ENCODE measurements at regions not wholly inside any gene's neighbourhood (a gene's known extent, or its start where the extent isn't known, plus 50 kb on each side); places are given as distances from the start of the nearest gene placed in this dataset.
A peak's percentile ranks its signal among the peaks of the same experiment; 100 is the strongest.

DNA sequence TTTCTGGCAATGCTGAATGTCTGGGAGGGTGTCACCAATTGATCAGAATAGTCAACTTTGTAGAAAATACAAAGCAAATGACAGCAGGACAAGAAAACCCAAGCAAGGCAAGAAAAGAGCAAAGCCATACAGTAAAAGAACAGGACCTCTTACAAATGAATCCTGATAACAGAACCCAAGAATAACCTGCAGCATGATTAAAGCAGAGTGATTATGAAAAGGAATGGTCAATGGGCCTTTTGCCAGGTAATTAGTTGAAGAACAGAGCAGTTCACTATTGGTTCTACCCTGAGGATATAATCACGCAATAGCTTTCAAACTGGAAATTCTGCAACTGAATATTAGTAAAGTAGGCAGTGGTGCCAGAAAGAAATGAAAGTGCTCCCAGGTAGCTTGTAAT lies 319.8 kb downstream of the FRK start:
- no peaks in the 10 kb centered on the region for H3K36me3 Mint-ChIP-seq

GRCh38 chr6:115735610-115736009 lies 325.1 kb downstream of the FRK start:
- Mint-ChIP-seq H3K9me3 (peaks cover 0 to 10% (median 6%) of the 10 kb centered on the region in 9 donors), H3K36me3 (no peaks in the 10 kb centered on the region), H3K4me1 (no peaks in the 10 kb centered on the region), H3K4me3 (no peak overlapping the region), H3K27ac (no peak overlapping the region), H3K27me3 (peaks cover 0 to 5% (median 0%) of the 10 kb centered on the region in 5 donors)
- ATAC-seq (no peak), DNase-seq (no peak)
- POLR2A ChIA-PET, result no interaction called here

More for the DNA sequence above, 319.8 kb downstream of the FRK start:
- H3K4me1 Mint-ChIP-seq, result no peaks in the 10 kb centered on the region
- no peak overlapping the region for H3K4me3 Mint-ChIP-seq
- no peak overlapping the region for H3K27ac Mint-ChIP-seq
- no peaks in the 10 kb centered on the region for H3K27me3 Mint-ChIP-seq
- POLR2A ChIA-PET, result no interaction called here
- ATAC-seq, result no peak
- no peak for DNase-seq
- peaks cover 0 to 21% (median 11%) of the 10 kb centered on the region in 9 donors for H3K9me3 Mint-ChIP-seq

DNA sequence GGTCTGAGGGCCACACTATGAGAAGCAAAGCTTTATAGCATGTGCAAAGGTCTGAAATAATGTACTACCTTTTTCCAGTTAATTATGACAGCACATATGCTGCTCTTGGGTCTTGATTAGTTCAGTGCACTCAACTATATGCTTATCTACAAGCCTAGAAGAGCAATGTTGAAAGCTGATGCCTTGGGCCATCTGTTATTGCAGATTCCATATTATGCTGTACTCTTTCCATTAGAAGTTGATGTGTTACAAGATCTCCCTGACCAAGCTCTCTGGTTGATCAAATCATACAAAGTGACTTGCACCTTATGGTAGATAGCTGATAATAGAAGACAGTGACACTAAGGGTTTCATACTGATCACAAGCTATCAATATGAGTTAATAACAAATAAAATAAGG lies 327.3 kb downstream of the FRK start:
- Mint-ChIP-seq H3K27ac (no peak overlapping the region), H3K4me1 (no peaks in the 10 kb centered on the region), H3K36me3 (no peaks in the 10 kb centered on the region), H3K27me3 (peaks cover 0 to 5% (median 0%) of the 10 kb centered on the region in 5 donors), H3K9me3 (peaks cover 0 to 11% (median 7%) of the 10 kb centered on the region in 9 donors), H3K4me3 (no peak overlapping the region)
- POLR2A ChIA-PET, result no interaction called here
- no peak for DNase-seq
- ATAC-seq, result no peak

DNA sequence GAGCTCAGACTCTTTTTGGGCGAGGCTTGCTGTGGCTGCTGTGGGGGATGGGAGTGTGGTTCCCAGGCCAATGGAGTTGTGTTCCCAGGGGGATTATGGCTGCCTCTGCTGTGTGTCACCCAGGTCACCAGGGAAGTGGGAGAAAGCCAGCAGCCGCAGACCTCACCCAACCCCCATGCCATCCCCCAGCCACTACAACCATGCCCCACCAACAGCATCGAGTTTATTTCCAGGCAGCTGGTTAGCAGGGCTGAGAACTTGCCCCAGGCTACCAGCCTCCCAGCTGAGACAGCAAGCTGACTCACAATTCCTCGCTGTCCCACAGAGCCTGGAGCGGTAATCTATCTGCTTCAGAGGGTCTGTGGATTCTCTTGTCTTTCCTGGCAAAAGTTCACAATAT lies 331.7 kb downstream of the FRK start:
- DNase-seq (no peak), ATAC-seq (no peak)
- H3K36me3 Mint-ChIP-seq, result no peaks in the 10 kb centered on the region
- peaks cover 0 to 8% (median 0%) of the 10 kb centered on the region in 5 donors for H3K27me3 Mint-ChIP-seq
- H3K4me1 Mint-ChIP-seq, result no peaks in the 10 kb centered on the region
- H3K9me3 Mint-ChIP-seq, result peaks cover 0 to 14% (median 7%) of the 10 kb centered on the region in 9 donors
- H3K4me3 Mint-ChIP-seq, result no peak overlapping the region
- POLR2A ChIA-PET, result no interaction called here
- no peak overlapping the region for H3K27ac Mint-ChIP-seq

DNA sequence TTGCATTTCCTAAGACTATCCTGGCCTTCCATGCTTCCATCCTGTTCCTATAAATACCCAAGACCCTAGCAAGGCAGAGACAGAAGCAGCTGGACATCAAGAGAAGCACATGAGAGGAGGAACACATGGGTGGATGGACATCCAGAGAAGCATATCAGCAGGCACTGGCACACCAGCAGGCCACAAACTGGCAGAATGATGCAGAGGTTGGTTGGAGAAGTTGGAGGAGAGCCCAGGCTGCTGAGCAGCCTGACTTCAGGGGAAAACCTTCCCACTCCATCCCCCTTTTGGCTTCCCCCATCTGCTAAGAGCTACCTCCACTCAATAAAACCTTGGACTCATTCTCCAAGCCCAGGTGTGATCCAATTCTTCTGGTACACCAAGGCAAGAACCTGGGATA lies 332.5 kb downstream of the FRK start:
- H3K27me3 Mint-ChIP-seq, result peaks cover 0 to 8% (median 0%) of the 10 kb centered on the region in 5 donors
- ATAC-seq, result no peak
- DNase-seq, result no peak
- H3K27ac Mint-ChIP-seq, result no peak overlapping the region
- H3K9me3 Mint-ChIP-seq, result peaks cover 0 to 20% (median 7%) of the 10 kb centered on the region in 9 donors
- no peaks in the 10 kb centered on the region for H3K36me3 Mint-ChIP-seq
- no peaks in the 10 kb centered on the region for H3K4me1 Mint-ChIP-seq
- H3K4me3 Mint-ChIP-seq, result no peak overlapping the region
- POLR2A ChIA-PET, result no interaction called here

DNA sequence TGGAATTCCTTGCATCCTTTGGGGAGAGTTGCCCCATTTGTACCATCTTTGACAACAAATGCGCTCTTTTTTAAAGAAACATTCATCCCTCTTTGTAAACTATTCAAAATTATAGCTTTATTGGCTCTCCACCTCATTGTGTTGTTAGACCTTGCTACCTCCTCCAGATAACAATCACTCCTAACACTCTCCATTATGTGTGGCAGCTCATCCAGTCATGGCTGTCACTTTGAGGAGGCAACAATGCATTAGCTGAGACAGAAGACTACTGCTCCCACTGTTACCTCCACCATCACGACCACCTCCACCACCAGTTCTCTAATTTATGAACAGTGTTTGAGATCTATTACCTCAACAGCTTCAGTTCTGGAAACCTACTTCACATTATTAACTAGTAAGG lies 339.1 kb downstream of the FRK start:
- no peak overlapping the region for H3K4me3 Mint-ChIP-seq
- no peak overlapping the region for H3K27ac Mint-ChIP-seq
- H3K4me1 Mint-ChIP-seq, result no peaks in the 10 kb centered on the region
- H3K9me3 Mint-ChIP-seq, result peaks cover 0 to 20% (median 4%) of the 10 kb centered on the region in 9 donors
- H3K27me3 Mint-ChIP-seq, result peaks cover 0 to 2% (median 0%) of the 10 kb centered on the region in 5 donors
- no peaks in the 10 kb centered on the region for H3K36me3 Mint-ChIP-seq
- no peak for ATAC-seq
- DNase-seq, result no peak
- POLR2A ChIA-PET, result no interaction called here

DNA sequence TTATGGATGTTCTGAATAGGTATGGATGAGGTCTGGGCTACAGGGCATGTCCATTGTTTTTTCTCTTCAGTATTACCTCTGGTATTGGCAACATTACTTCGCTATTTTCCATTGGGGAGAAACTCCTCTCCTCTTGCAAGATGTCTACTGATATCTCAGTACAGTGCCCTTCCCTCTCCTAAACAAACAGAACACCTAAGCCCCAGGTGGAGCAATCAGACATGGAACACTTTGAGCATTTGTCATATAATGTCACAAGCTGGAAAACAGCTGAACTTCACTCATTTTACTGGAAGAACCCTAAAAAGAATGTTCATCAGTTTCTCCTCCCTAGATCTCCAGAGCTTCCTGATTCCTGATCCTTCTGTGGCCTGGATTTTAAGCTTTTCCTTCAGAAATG lies 339.8 kb downstream of the FRK start:
- no peak overlapping the region for H3K4me3 Mint-ChIP-seq
- peaks cover 0 to 2% (median 0%) of the 10 kb centered on the region in 5 donors for H3K27me3 Mint-ChIP-seq
- no peaks in the 10 kb centered on the region for H3K4me1 Mint-ChIP-seq
- no peak overlapping the region for H3K27ac Mint-ChIP-seq
- ATAC-seq, result no peak
- H3K9me3 Mint-ChIP-seq, result peaks cover 0 to 20% (median 4%) of the 10 kb centered on the region in 9 donors
- POLR2A ChIA-PET, result no interaction called here
- H3K36me3 Mint-ChIP-seq, result no peaks in the 10 kb centered on the region
- DNase-seq, result no peak

DNA sequence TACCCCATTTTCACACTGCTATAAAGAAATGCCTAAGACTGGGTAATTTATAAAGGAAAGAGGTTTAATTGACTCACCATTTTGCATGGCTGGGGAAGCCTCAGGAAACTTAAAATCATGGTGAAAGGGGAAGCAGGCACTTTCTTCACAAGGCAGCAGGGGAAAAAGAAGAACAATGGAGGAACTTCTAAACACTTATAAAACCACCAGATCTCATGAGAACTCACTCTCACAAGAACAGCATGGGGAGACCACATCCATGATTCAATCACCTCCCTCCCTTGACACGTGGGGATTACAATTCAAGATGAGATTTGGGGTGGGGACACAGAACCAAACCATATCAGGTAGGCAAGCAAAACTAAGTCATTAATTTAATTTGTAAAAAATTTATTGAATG lies 343.2 kb downstream of the FRK start:
- Mint-ChIP-seq H3K4me1 (no peaks in the 10 kb centered on the region), H3K36me3 (no peaks in the 10 kb centered on the region), H3K9me3 (peaks cover 0 to 8% (median 0%) of the 10 kb centered on the region in 9 donors), H3K27me3 (no peaks in the 10 kb centered on the region), H3K27ac (no peak overlapping the region), H3K4me3 (no peak overlapping the region)
- DNase-seq (no peak), ATAC-seq (no peak)
- POLR2A ChIA-PET, result no interaction called here

DNA sequence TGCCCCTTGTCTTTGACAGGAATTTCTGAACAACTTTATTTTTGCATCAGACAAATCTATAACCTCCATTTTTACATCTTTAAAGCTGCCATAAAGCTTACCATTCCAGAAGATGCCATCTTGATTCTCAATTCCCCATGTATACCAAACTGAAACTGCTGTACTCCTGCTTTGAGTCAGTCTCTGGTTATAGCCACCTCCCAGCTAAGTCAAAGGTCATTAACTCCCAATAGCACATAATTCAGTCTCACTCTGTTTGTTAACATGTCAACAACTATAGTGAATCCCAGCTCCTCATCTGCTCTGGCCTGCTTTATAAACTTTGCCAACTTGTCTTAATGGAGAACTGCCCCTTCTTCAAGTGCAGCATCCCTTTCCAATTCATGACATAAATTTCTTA lies 343.6 kb downstream of the FRK start:
- Mint-ChIP-seq H3K27ac (no peak overlapping the region), H3K4me3 (no peak overlapping the region), H3K36me3 (no peaks in the 10 kb centered on the region), H3K4me1 (no peaks in the 10 kb centered on the region), H3K9me3 (peaks cover 0 to 8% (median 0%) of the 10 kb centered on the region in 9 donors), H3K27me3 (no peaks in the 10 kb centered on the region)
- no peak for DNase-seq
- POLR2A ChIA-PET, result no interaction called here
- ATAC-seq, result no peak

- Mint-ChIP-seq H3K36me3 (no peaks in the 10 kb centered on the region), H3K4me1 (no peaks in the 10 kb centered on the region), H3K4me3 (no peak overlapping the region), H3K27ac (no peak overlapping the region), H3K9me3 (peaks cover 0 to 4% (median 0%) of the 10 kb centered on the region in 9 donors), H3K27me3 (no peaks in the 10 kb centered on the region)
- no peak for DNase-seq
- POLR2A ChIA-PET, result no interaction called here
- ATAC-seq, result no peak
Measured at GRCh38 chr6:115712291-115712961, 348.3 kb downstream of the FRK start.

GRCh38 chr6:115708850-115709249 lies 351.8 kb downstream of the FRK start:
- peaks cover 0 to 10% (median 0%) of the 10 kb centered on the region in 9 donors for H3K9me3 Mint-ChIP-seq
- DNase-seq, result no peak
- POLR2A ChIA-PET, result no interaction called here
- H3K27me3 Mint-ChIP-seq, result no peaks in the 10 kb centered on the region
- H3K27ac Mint-ChIP-seq, result no peak overlapping the region
- no peaks in the 10 kb centered on the region for H3K4me1 Mint-ChIP-seq
- no peak overlapping the region for H3K4me3 Mint-ChIP-seq
- no peak for ATAC-seq
- H3K36me3 Mint-ChIP-seq, result no peaks in the 10 kb centered on the region

- H3K4me3 Mint-ChIP-seq, result no peak overlapping the region
- ATAC-seq (no peak), DNase-seq (no peak)
- peaks cover 0 to 22% (median 10%) of the 10 kb centered on the region in 9 donors for H3K9me3 Mint-ChIP-seq
- H3K36me3 Mint-ChIP-seq, result peaks cover 0 to 6% (median 0%) of the 10 kb centered on the region in 3 donors
- H3K4me1 Mint-ChIP-seq, result no peaks in the 10 kb centered on the region
- POLR2A ChIA-PET, result no interaction called here
- H3K27ac Mint-ChIP-seq, result peak overlapping the region in 1 of 10 donors; percentile 69
- H3K27me3 Mint-ChIP-seq, result no peaks in the 10 kb centered on the region
Measured at GRCh38 chr6:115706981-115707380, 353.7 kb downstream of the FRK start.

DNA sequence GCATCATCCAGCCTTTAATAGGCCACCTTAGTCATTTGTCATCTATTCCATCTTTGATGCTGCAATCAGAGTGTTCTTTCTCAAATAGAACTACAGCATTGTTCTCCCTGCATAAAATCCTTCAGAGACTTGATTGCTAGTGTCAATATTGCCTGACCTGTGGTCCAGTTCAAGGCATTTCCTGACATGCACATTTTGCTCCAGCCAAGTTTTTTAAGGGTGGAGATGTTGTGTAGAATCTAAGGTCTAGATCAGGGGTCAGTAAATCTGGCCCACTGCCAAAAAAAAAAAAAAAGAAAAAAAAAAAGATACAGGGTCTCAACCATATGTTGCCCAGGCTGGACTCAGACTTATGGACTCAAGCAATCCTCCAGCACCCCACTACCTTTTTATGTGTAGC lies 354.4 kb downstream of the FRK start:
- Mint-ChIP-seq H3K4me3 (no peak overlapping the region), H3K27ac (no peak overlapping the region), H3K9me3 (peaks cover 0 to 25% (median 11%) of the 10 kb centered on the region in 9 donors), H3K27me3 (no peaks in the 10 kb centered on the region), H3K4me1 (no peaks in the 10 kb centered on the region), H3K36me3 (peaks cover 0 to 6% (median 0%) of the 10 kb centered on the region in 3 donors)
- ATAC-seq (no peak), DNase-seq (no peak)
- POLR2A ChIA-PET, result no interaction called here

DNA sequence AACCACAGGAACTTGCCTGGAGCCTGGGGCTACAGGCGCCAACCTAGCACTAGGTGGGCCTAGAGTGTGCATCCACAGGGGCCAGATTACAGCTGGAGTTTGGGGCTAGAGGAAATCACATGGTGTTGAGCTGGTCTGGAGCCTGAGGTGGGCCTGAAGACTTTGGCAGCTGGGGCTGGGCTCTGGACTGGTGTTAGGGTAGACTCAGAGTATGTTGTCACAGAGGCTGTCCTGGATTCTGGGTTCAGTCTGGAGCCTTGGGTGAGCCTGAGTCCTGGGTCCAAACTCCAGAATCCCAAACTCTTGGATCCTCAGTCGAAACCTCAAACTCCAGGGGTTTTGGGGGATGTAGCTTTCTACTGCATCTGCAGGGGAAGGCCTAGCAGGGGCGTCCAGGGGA lies 356.7 kb downstream of the FRK start:
- Mint-ChIP-seq H3K9me3 (peaks cover 0 to 27% (median 14%) of the 10 kb centered on the region in 9 donors), H3K4me1 (no peaks in the 10 kb centered on the region), H3K36me3 (peaks cover 0 to 6% (median 0%) of the 10 kb centered on the region in 3 donors), H3K27ac (peak overlapping the region in 1 of 10 donors; percentile 34), H3K27me3 (no peaks in the 10 kb centered on the region), H3K4me3 (no peak overlapping the region)
- ATAC-seq, result no peak
- DNase-seq, result no peak
- POLR2A ChIA-PET, result no interaction called here
